Endothelial cell (in vitro differentiated cells): ENCODE measurements at regions not wholly inside any gene's neighbourhood (a gene's known extent, or its start where the extent isn't known, plus 50 kb on each side); places are given as distances from the start of the nearest gene placed in this dataset.

Experiments used
- DNase-seq: peaks from one replicate; pipeline ENCODE4 v3.0.0; 2021; ENCODE audit warnings: low spot score
- H3K27ac Mint-ChIP-seq: one replicate; pipeline ENCODE4 v1.8.0; 2021; ENCODE audit warnings: mixed read lengths, inconsistent platforms; ENCODE audit not compliant: unreplicated experiment
- H3K27me3 Mint-ChIP-seq: one replicate; pipeline ENCODE4 v1.8.0; 2021; ENCODE audit warnings: mild to moderate bottlenecking, moderate library complexity, mixed read lengths, inconsistent platforms; ENCODE audit not compliant: unreplicated experiment
- H3K36me3 Mint-ChIP-seq: one replicate; pipeline ENCODE4 v1.8.0; 2021; ENCODE audit warnings: mild to moderate bottlenecking, low read depth, mixed read lengths, inconsistent platforms; ENCODE audit not compliant: unreplicated experiment
- H3K4me1 Mint-ChIP-seq: one replicate; pipeline ENCODE4 v1.8.0; 2021; ENCODE audit warnings: mild to moderate bottlenecking, mixed read lengths, inconsistent platforms; ENCODE audit not compliant: unreplicated experiment
- H3K4me3 Mint-ChIP-seq: one replicate; pipeline ENCODE4 v1.8.0; 2021; ENCODE audit warnings: mild to moderate bottlenecking, mixed read lengths, inconsistent platforms; ENCODE audit not compliant: unreplicated experiment
- H3K9me3 Mint-ChIP-seq: one replicate; pipeline ENCODE4 v1.8.0; 2021; ENCODE audit warnings: mixed read lengths, inconsistent platforms; ENCODE audit not compliant: unreplicated experiment
- CTCF ChIP-seq: fragments of 200-600 bp; sonication (generic); IDR thresholded peaks from one replicate; pipeline ENCODE4 v1.5.0; 2021; ENCODE audit warnings: antibody characterized with exemption; ENCODE audit not compliant: unreplicated experiment

GRCh38 chr6:137272403-137272802, 53.2 kb upstream of the IFNGR1 start:
- Mint-ChIP-seq H3K36me3 (no peaks in the 10 kb centered on the region), H3K27ac (no peak overlapping the region), H3K4me3 (no peak overlapping the region)

DNA sequence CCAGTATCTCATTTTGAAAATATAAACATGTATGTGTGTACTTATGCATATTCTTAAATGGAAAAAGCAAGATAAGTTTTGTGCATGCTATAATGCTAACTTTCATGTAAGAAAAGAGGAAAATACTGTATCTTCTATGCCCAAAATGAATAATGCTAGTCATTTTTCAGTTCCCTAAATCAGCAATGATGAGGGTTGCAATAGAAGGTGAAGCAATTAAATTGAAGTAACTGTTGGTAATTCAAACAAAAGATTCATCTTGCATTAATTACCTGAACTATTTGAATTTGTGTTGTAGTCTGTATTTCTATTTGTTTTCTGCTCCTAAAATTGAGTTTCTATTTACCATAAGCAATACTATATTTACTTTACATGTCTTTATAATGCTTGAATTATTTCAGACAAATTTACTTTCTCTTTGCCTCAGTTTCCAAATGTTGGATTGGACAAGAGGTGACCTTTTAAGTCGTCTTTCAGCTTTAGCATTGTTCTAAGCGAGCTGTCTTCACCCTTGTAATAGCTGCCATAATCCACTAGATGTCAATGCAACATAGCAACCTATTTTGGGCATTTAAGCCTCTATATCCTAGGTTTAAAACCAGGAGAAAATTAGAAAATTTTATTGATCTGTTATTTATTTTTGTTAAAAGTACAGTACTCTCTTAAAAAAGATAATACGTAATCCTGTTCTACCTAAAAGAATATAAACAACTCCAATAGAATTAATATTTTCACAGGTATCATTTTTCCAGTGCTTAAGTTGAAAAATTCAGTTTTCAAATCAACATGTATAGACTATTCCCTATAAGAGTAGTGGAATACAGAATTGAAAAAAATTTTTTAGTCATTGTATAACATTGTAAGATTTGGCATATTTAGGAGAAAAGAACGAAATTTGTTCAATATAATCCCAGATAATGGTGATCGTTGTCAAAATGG, 52.3 kb upstream of the IFNGR1 start:
- Mint-ChIP-seq H3K27me3 (peaks cover 4% of the 10 kb centered on the region), H3K9me3 (no peaks in the 10 kb centered on the region), H3K4me1 (no peaks in the 10 kb centered on the region), H3K4me3 (no peak overlapping the region), H3K36me3 (no peaks in the 10 kb centered on the region), H3K27ac (no peak overlapping the region)
- TF ChIP-seq CTCF: peak; percentile 72
- DNase-seq: no peak

More at GRCh38 chr6:137272403-137272802, 53.2 kb upstream of the IFNGR1 start:
- no peak for TF ChIP-seq CTCF
- Mint-ChIP-seq H3K9me3 (no peaks in the 10 kb centered on the region), H3K27me3 (peaks cover 4% of the 10 kb centered on the region), H3K4me1 (no peaks in the 10 kb centered on the region)
- no peak for DNase-seq

- DNase-seq: no peak
- Mint-ChIP-seq H3K27ac (no peak overlapping the region), H3K27me3 (peaks cover 4% of the 10 kb centered on the region)
These were observed 50.6 kb upstream of the IFNGR1 start for GRCh38 chr6:137269803-137270202.

GRCh38 chr6:137269347-137269746, 50.2 kb upstream of the IFNGR1 start:
- Mint-ChIP-seq H3K4me3 (no peak overlapping the region), H3K9me3 (no peaks in the 10 kb centered on the region), H3K4me1 (no peaks in the 10 kb centered on the region), H3K36me3 (no peaks in the 10 kb centered on the region), H3K27ac (no peak overlapping the region), H3K27me3 (peaks cover 4% of the 10 kb centered on the region)
- no peak for TF ChIP-seq CTCF
- DNase-seq: no peak

More at GRCh38 chr6:137269803-137270202, 50.6 kb upstream of the IFNGR1 start:
- no peak for TF ChIP-seq CTCF
- no peaks in the 10 kb centered on the region for H3K9me3 Mint-ChIP-seq
- H3K36me3 Mint-ChIP-seq: no peaks in the 10 kb centered on the region
- no peaks in the 10 kb centered on the region for H3K4me1 Mint-ChIP-seq
- no peak overlapping the region for H3K4me3 Mint-ChIP-seq
